ENCODE measurements at regions not wholly inside any gene's neighbourhood (a gene's known extent, or its start where the extent isn't known, plus 50 kb on each side); places are given as distances from the start of the nearest gene placed in this dataset.

GRCh38 chr1:188270497-188270896 is 1441.7 kb downstream of the PLA2G4A start:
- no peak for TF ChIP-seq CTCF (IDR thresholded peaks at IDR 0.05; ENCODE audit: low read depth, low read length)
- H3K4me3 ChIP-seq (ENCODE audit: low read depth, low read length) = no peak overlapping the region

DNA sequence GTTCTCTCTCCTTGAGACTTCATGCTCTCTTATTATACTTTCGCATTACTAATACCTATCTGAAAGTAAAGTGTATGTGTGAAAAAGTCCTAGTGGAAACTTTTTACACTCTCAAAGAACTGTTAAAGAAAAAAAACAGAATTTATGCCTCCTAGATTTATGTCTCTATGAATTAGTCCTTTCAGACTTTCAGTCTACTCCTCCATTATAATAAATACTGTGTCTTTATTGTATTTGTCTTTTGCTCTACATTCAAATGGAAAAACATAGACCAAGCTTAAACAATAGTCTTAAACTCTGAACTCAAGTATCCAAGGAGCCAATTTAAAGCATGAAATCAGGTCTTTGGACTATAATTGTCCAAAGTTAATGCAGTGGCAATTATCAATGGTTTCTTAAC is 1449.0 kb downstream of the PLA2G4A start:
- no peak for TF ChIP-seq CTCF (IDR thresholded peaks at IDR 0.05; ENCODE audit: low read depth, low read length)
- H3K4me3 ChIP-seq (ENCODE audit: low read depth, low read length) = no peak overlapping the region

DNA sequence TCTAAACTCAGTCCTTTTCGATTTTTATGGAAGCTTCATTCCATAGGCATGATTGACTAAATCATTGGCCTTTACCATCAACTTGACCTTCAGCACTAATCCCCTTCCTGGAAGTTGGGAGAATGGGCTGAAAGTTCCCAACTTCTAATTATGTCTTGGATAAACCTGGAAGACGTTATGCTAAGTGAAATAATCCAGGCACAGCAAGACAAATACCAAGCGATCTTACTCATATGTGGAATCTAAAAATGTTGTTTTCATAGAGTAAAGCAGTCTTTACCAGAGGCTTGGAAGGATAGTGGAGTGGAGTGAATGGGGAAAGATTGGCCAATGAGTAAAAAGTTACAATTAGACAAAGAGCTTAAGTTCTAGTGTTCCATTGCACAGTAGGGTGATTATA is 1453.2 kb downstream of the PLA2G4A start:
- TF ChIP-seq CTCF (IDR thresholded peaks at IDR 0.05; ENCODE audit: low read depth, low read length) = no peak
- no peak overlapping the region for H3K4me3 ChIP-seq (ENCODE audit: low read depth, low read length)

GRCh38 chr1:188295157-188295556 is 1466.4 kb downstream of the PLA2G4A start:
- H3K4me3 ChIP-seq (ENCODE audit: low read depth, low read length) = no peak overlapping the region
- TF ChIP-seq CTCF (IDR thresholded peaks at IDR 0.05; ENCODE audit: low read depth, low read length) = no peak

DNA sequence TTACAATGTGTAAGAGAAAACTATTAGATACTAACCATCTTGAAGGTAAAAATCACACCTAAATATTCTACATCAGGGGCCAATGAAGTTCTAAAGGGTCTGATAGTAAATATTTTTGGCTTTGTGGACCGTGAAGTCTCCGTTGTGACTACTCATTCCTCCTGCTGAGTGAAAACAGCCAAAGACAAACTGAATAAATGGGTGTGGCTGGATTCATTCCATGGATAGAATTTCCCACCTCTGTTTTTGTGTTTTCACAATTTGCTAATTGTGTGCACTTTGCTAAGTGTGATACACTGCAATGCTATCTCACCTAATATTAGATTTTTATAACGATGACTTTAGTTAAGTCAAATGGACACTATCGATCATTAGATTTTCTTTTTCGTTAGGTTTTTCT is 1474.0 kb downstream of the PLA2G4A start:
- no peak for TF ChIP-seq CTCF (IDR thresholded peaks at IDR 0.05; ENCODE audit: low read depth, low read length)
- H3K4me3 ChIP-seq (ENCODE audit: low read depth, low read length) = no peak overlapping the region

DNA sequence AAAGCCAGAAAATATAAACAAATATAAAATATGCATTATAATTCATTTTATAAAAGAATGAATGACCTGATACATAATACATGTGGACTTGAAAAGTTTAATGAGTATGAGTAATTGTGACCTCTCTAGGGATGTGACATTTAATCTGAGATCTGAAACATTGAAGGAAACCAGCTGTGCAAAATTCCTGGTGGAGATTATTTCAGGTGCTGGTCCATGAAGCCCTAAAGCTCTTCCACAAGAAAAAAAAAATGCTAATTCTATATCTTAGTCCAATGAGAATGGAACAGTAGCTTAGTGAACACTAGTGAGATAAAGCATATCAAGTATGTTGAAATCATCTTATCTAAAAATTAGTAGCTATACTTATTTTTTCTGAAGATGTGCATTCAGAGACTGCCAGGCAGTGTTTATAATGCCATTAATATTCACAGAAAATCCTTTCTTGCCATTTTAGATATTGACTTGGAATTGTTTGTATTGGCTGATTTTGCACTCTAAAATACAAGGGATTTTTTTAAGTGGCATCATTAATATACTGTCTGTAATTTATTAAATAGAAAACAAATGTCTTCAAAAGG is 1485.9 kb downstream of the PLA2G4A start:
- H3K4me3 ChIP-seq (ENCODE audit: low read depth, low read length) = no peak overlapping the region
- no peak for TF ChIP-seq CTCF (IDR thresholded peaks at IDR 0.05; ENCODE audit: low read depth, low read length)

- TF ChIP-seq CTCF (IDR thresholded peaks at IDR 0.05; ENCODE audit: low read depth, low read length) = no peak
- no peak overlapping the region for H3K4me3 ChIP-seq (ENCODE audit: low read depth, low read length)
These were observed 1489.1 kb downstream of the PLA2G4A start for GRCh38 chr1:188317894-188318293.

Measured in WI38 (cell line).